Activated CD4-positive, alpha-beta T cell treated with anti-CD3 and anti-CD28 coated beads for 36 hours (primary cell): ENCODE measurements at regions not wholly inside any gene's neighbourhood (a gene's known extent, or its start where the extent isn't known, plus 50 kb on each side); places are given as distances from the start of the nearest gene placed in this dataset.

ENCODE experiments used
- ATAC-seq: fragments of 200-7000 bp; cut with Tn5 transposase; one replicate; pipeline ENCODE4 v1.10.0; 2021; ENCODE audit warnings: mild to moderate bottlenecking, moderate library complexity
- CTCF ChIA-PET: fragments of 350-600 bp; sonication (Branson Sonifier 250); formaldehyde crosslinking; loops from one replicate; lab custom pipeline; 2021; ENCODE audit warnings: antibody characterized with exemption; lab: Charles Lee
- POLR2A ChIA-PET: fragments of 350-600 bp; sonication (Branson Sonifier 250); formaldehyde crosslinking; loops from one replicate; lab custom pipeline; 2021; ENCODE audit warnings: antibody characterized with exemption, inconsistent platforms; lab: Charles Lee
- DNase-seq: peaks from one replicate; pipeline ENCODE4 v3.0.0-alpha.2; 2020
- H3K27ac Mint-ChIP-seq: one replicate; pipeline ENCODE4 v1.8.0; 2021; ENCODE audit warnings: mixed read lengths
- H3K27me3 Mint-ChIP-seq: one replicate; pipeline ENCODE4 v1.8.0; 2021; ENCODE audit warnings: mixed read lengths
- H3K36me3 Mint-ChIP-seq: one replicate; pipeline ENCODE4 v1.8.0; 2021; ENCODE audit warnings: low read depth, mixed read lengths
- H3K4me1 Mint-ChIP-seq: one replicate; pipeline ENCODE4 v1.8.0; 2021; ENCODE audit warnings: mixed read lengths
- H3K4me3 Mint-ChIP-seq: one replicate; pipeline ENCODE4 v1.8.0; 2021; ENCODE audit warnings: mild to moderate bottlenecking, moderate library complexity, mixed read lengths
- H3K9me3 Mint-ChIP-seq: one replicate; pipeline ENCODE4 v1.8.0; 2021; ENCODE audit warnings: low read depth, mixed read lengths
- intact Hi-C, 2 experiments: fragments of 100-400 bp; cut with DNase I in 1 of 2; cut with micrococcal nuclease in 1 of 2; formaldehyde crosslinking; loops; one replicate each; pipeline versions ENCODE4 v1.14.2 to v1.15.1; 2022 to 2024; cut with DNase I, micrococcal nuclease

DNA sequence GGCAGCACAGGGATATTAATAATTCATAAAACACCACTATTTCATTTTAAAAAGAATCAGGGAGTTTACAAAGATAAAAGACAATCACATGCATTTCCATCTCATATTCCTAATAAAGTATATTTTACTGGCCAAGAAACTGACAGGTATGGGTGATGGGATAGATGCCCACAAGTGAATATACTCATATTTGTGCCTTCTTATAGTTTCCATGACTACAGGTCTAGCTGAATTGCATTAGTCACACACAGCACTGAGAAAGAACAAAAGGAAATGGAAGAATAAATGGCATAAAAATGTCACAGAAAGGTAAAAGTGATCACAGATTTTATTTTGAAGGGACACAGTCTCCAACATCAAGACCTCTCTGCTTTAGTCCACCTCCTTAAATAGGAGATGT, 193.5 kb downstream of the PLK2 start:
- no peak for DNase-seq
- Mint-ChIP-seq H3K9me3 (no peaks in the 10 kb centered on the region), H3K4me1 (no peaks in the 10 kb centered on the region), H3K4me3 (no peak overlapping the region), H3K27me3 (peaks cover 5% of the 10 kb centered on the region), H3K27ac (no peak overlapping the region), H3K36me3 (no peaks in the 10 kb centered on the region)
- intact Hi-C loops = no loop called here
- ChIA-PET POLR2A (no interaction called here), CTCF (no interaction called here)
- no peak for ATAC-seq

DNA sequence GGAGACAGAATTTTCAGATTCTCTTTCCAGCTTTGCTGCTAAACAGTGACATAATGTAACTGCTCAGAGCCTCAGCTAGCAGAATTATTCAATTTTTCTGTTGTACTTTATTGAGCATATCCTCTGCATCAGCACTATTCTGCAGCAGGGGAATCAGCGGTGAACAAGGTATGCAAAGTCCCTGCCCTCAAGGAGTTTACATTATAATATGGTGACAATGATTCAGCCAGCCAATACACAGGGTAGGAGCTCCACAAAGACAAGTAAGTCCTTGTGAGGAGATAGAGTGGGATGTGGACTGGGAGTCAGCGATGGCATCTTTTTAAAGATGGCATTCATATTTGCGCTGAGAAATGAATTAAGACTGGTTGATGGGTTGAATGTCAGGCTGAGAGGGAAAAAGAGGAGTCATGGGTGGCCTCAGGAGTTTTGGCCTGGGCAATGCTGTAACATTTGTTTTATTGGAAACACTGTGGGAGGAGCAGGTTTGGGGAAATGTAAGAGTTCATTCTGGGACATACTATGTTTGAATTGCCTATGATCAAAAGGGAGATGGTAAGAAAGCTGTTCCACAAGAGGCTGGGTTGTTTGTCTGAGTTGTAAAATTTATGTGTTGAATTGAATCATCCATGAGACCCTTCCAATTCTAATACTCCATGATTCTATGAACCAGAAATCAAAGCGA, 194.5 kb downstream of the PLK2 start:
- Mint-ChIP-seq H3K36me3 (no peaks in the 10 kb centered on the region), H3K27me3 (peaks cover 5% of the 10 kb centered on the region), H3K9me3 (no peaks in the 10 kb centered on the region), H3K27ac (no peak overlapping the region), H3K4me1 (no peaks in the 10 kb centered on the region), H3K4me3 (no peak overlapping the region)
- ChIA-PET POLR2A (no interaction called here), CTCF (no interaction called here)
- intact Hi-C loops = no loop called here
- DNase-seq = no peak
- ATAC-seq = no peak

DNA sequence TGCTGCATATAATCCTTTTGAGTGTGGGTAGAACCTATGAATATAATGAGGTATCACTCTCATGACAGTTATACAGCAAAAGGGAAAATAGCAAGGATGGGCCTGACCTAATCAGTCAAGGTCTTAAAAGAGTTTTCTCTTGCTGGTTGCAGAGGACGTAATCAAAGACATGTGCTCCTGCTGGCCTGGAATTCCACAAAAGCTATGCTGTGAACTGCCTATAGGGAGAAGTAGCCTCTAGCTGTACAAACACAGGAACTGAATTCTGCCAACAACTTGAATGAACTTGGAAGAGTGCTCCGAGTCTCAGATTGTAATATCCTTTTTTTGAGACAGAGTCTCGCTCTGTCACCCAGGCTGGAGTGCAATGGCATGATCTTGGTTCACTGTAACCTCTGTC, 195.6 kb downstream of the PLK2 start:
- Mint-ChIP-seq H3K27ac (no peak overlapping the region), H3K27me3 (peaks cover 7% of the 10 kb centered on the region), H3K9me3 (no peaks in the 10 kb centered on the region), H3K4me1 (no peaks in the 10 kb centered on the region), H3K4me3 (no peak overlapping the region), H3K36me3 (no peaks in the 10 kb centered on the region)
- DNase-seq = no peak
- POLR2A ChIA-PET = no interaction called here
- CTCF ChIA-PET = no interaction called here
- ATAC-seq = no peak
- intact Hi-C loops = no loop called here

DNA sequence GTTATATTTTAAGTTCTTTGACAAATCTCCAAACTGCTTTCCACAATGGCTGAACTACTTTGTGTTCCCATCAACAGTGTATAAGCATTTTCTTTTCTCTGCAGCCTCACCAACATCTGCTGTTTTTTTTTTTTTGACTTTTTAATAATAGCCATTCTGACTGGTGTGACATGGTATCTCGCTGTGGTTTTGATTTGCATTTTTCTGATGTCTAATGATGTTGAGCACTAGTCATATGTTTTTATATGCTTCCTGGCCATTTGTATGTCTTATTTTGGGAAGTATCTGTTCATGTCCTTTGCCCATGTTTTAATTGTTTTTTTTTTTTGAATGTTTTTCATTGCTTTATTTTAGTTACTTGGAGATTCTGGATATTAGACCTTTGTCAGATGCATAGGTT, 196.6 kb downstream of the PLK2 start:
- H3K27ac Mint-ChIP-seq = no peak overlapping the region
- CTCF ChIA-PET = no interaction called here

DNA sequence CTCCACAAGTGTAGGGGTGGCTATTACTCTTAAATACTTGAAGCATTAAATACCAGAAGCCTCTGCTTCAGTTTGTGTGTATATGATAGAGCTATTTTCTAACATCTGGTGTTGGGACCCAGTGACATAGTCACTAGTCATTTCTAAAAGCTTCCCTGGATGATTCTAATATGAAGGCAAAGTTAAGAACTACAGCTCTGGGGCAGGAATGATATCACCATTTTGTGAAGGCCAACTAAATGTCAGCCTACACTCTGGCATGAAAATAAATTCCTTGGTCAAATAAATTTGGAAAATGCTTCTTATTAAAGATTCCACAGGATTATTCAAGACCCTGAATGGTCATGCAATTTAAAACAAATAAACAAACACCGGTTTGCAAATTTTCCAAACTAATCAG, 197.7 kb downstream of the PLK2 start:
- ATAC-seq (no peak), DNase-seq (no peak)
- no peaks in the 10 kb centered on the region for H3K9me3 Mint-ChIP-seq
- H3K27ac Mint-ChIP-seq = no peak overlapping the region
- peaks cover 5% of the 10 kb centered on the region for H3K27me3 Mint-ChIP-seq
- CTCF ChIA-PET = no interaction called here
- H3K36me3 Mint-ChIP-seq = no peaks in the 10 kb centered on the region
- H3K4me1 Mint-ChIP-seq = no peaks in the 10 kb centered on the region
- POLR2A ChIA-PET = no interaction called here
- intact Hi-C loops = no loop called here
- no peak overlapping the region for H3K4me3 Mint-ChIP-seq

More for the DNA sequence above, 196.6 kb downstream of the PLK2 start:
- POLR2A ChIA-PET = no interaction called here
- H3K27me3 Mint-ChIP-seq = peaks cover 5% of the 10 kb centered on the region
- no peak overlapping the region for H3K4me3 Mint-ChIP-seq
- intact Hi-C loops = no loop called here
- no peak for DNase-seq
- H3K36me3 Mint-ChIP-seq = no peaks in the 10 kb centered on the region
- no peaks in the 10 kb centered on the region for H3K9me3 Mint-ChIP-seq
- ATAC-seq = no peak
- H3K4me1 Mint-ChIP-seq = no peaks in the 10 kb centered on the region

DNA sequence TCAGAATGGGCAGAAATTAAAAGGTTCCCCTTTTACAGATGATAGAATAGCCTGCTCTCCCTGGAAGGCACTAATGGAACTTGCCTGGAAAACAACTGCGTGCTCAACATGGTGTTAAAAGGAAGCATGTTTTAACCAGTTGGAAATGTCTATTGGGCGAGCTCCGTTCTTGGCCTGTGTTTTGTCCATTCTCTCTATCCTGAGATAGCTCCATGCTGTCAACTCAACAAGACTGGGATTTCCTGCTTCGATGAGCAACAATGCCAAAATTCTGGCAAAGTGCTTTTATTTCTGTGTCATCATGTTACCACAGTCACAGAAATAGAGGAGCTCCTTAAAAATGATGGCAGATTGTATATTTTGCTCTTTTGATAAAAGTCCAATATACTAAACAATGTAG, 198.3 kb downstream of the PLK2 start:
- CTCF ChIA-PET = no interaction called here
- no peak overlapping the region for H3K4me3 Mint-ChIP-seq
- POLR2A ChIA-PET = no interaction called here
- no peaks in the 10 kb centered on the region for H3K9me3 Mint-ChIP-seq
- intact Hi-C loops = no loop called here
- no peaks in the 10 kb centered on the region for H3K36me3 Mint-ChIP-seq
- no peak for DNase-seq
- no peak overlapping the region for H3K27ac Mint-ChIP-seq
- no peaks in the 10 kb centered on the region for H3K4me1 Mint-ChIP-seq
- ATAC-seq = no peak
- peaks cover 5% of the 10 kb centered on the region for H3K27me3 Mint-ChIP-seq

DNA sequence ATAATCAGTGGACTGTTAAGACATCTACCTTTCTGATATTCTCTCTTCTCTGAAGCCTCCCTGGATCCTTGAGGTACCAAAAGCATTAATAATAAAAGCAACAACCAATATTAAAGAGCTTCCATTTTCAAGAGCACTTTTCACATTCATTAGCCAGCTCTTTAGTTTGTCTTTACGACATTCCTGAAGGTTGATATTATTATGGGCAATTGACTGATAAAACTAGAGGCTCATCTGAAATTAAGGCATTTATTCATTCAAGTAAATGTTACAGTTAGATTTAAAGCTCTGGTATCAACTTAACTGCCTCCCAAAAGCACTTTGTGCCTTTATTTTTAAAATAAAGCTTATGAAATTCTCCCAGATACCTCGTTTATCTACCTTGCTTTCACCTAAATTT, 199.6 kb downstream of the PLK2 start:
- no peaks in the 10 kb centered on the region for H3K36me3 Mint-ChIP-seq
- H3K27ac Mint-ChIP-seq = no peak overlapping the region
- ChIA-PET CTCF (interaction anchor here (1.2 kb wide), 1 partner anchor 16 kb away, joined by 3 read pairs; no protein-coding TSS in a partner anchor), POLR2A (no interaction called here)
- peaks cover 5% of the 10 kb centered on the region for H3K27me3 Mint-ChIP-seq
- no peaks in the 10 kb centered on the region for H3K4me1 Mint-ChIP-seq
- no peaks in the 10 kb centered on the region for H3K9me3 Mint-ChIP-seq
- no peak overlapping the region for H3K4me3 Mint-ChIP-seq
- ATAC-seq (no peak), DNase-seq (no peak)
- intact Hi-C loops = no loop called here

DNA sequence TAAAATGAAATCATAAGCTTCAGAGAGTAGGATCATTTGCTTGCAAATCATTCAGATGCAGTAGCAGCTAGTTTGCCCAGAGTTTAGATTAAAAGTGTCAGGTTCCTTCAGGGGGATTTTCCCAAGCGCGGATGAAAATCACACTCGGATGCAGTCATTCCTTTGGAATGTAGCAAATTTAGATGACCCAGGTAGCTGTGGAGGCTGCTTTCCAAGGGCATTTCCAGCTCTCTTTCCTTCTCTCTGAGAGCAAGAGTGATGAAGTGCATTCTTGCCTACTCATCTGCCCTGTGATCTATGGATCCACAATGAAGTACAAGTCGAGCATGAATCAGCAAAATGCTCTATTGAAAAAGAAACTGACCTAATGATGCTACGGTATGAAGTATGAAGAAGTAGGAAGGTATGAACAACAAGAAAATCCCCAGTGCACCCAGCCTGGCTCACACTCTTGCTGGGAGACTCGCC, 200.2 kb downstream of the PLK2 start:
- POLR2A ChIA-PET = no interaction called here
- Mint-ChIP-seq H3K27ac (no peak overlapping the region), H3K4me3 (no peak overlapping the region), H3K36me3 (no peaks in the 10 kb centered on the region), H3K27me3 (peaks cover 7% of the 10 kb centered on the region), H3K4me1 (no peaks in the 10 kb centered on the region), H3K9me3 (no peaks in the 10 kb centered on the region)
- intact Hi-C loops = no loop called here
- CTCF ChIA-PET = interaction anchor here (1.2 kb wide), 1 partner anchor 16 kb away, joined by 3 read pairs; no protein-coding TSS in a partner anchor
- ATAC-seq = no peak
- DNase-seq = no peak

DNA sequence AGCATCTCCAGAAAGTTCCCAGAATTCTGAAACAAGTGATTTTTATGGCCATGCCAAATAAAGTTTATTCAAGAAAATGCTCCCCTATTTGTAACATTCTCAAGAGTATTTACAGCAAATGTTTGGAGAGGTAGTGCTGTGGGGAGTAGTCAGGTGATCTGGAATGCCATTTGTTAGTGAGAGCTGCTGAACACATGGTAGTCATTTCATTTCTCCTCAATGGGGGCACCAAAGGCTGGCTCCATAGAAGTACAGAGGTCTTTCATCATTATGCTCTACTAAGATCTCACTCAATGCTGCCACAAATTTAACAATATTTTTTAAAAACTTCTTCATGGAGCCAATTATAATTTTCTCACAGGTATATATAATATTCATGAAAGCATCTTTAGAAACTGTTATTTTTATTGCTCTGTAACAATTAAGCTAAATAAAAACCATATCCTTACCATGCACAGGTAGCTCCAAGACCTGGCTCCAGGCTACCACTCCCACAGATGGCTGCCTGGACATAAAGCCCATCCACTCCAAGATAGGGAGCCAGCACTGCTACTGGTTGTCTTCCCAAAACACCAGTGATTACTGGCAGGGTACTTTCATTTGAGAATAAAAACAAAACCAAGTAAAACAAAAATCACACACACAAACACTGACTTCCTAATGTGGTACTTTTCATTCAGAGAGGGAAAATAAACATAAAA, 200.8 kb downstream of the PLK2 start:
- ChIA-PET CTCF (no interaction called here), POLR2A (no interaction called here)
- H3K4me3 Mint-ChIP-seq = no peak overlapping the region
- ATAC-seq (no peak), DNase-seq (no peak)
- no peaks in the 10 kb centered on the region for H3K36me3 Mint-ChIP-seq
- intact Hi-C loops = no loop called here
- H3K27ac Mint-ChIP-seq = no peak overlapping the region
- peaks cover 7% of the 10 kb centered on the region for H3K27me3 Mint-ChIP-seq
- no peaks in the 10 kb centered on the region for H3K4me1 Mint-ChIP-seq
- H3K9me3 Mint-ChIP-seq = no peaks in the 10 kb centered on the region

DNA sequence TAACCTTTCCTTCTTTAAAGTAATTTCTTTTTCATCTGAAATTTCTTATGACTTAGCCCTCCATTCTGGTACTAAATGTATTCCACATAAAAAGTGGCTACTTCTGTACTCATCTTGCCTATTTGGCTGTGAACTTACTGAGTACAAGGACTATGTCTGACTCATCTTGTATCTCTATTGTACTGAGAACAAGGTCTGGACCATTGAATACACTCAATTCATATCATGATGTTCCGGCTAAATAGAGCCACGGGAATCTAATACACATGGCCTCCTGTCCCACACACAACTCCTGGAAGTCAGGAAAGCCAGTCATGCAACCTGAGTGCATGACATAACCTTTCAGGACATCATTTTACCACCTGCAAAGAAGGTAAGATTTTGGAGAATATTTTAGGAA, 203.9 kb downstream of the PLK2 start:
- no peak for ATAC-seq
- POLR2A ChIA-PET = no interaction called here
- Mint-ChIP-seq H3K27me3 (peaks cover 9% of the 10 kb centered on the region), H3K27ac (no peak overlapping the region), H3K36me3 (no peaks in the 10 kb centered on the region), H3K4me3 (no peak overlapping the region), H3K9me3 (no peaks in the 10 kb centered on the region), H3K4me1 (no peaks in the 10 kb centered on the region)
- CTCF ChIA-PET = no interaction called here
- intact Hi-C loops = no loop called here
- no peak for DNase-seq

DNA sequence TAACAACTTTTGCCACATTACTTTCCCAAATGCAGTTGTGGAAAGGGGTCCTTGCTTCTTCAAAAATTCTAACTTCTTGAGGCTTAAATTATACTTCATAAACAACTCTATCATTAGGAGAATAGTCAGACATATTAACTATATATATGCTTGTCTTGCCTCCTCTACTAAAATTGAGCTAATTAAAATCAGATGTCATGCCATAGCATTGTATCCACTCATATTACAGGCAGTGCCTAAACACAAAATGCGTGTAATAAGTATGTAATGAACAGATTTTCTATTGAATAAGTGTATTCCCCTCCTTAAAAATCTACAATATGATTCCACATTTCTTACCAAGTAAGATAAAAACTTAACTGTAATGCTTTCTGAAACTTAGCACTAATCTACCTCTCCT, 204.5 kb downstream of the PLK2 start:
- intact Hi-C loops = no loop called here
- ChIA-PET CTCF (interaction anchor here (1.0 kb wide), 1 partner anchor 11 kb away, joined by 3 read pairs; no protein-coding TSS in a partner anchor), POLR2A (no interaction called here)
- DNase-seq = no peak
- H3K36me3 Mint-ChIP-seq = no peaks in the 10 kb centered on the region
- peaks cover 11% of the 10 kb centered on the region for H3K27me3 Mint-ChIP-seq
- no peaks in the 10 kb centered on the region for H3K4me1 Mint-ChIP-seq
- no peak overlapping the region for H3K27ac Mint-ChIP-seq
- no peak for ATAC-seq
- no peaks in the 10 kb centered on the region for H3K9me3 Mint-ChIP-seq
- H3K4me3 Mint-ChIP-seq = no peak overlapping the region

DNA sequence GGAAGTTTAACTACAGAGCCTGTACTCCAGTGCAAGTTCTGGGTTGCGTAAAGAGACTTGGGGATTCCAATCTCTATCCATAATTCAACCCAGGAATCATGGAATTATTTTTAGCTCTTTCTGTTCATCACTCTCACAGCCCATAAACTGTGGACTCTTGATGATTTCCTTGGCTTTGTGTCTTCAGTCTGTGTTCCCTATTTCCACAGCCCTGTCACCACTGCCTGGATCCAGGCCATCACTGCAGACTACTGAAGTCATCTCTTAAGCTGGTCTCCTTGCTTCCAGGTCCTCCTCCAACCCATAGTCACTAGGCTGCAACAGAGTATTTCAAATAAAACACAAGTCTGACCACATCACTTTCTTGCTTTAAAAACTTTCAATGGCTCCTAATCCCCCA, 211.7 kb downstream of the PLK2 start:
- no peak for ATAC-seq
- H3K9me3 Mint-ChIP-seq = no peaks in the 10 kb centered on the region

More for the DNA sequence above, 211.7 kb downstream of the PLK2 start:
- Mint-ChIP-seq H3K27ac (no peak overlapping the region), H3K36me3 (no peaks in the 10 kb centered on the region), H3K4me3 (no peak overlapping the region), H3K27me3 (peaks cover 6% of the 10 kb centered on the region), H3K4me1 (no peaks in the 10 kb centered on the region)
- no peak for DNase-seq
- intact Hi-C loops = no loop called here
- ChIA-PET CTCF (no interaction called here), POLR2A (no interaction called here)
